ENCODE measurements at regions not wholly inside any gene's neighbourhood (a gene's known extent, or its start where the extent isn't known, plus 50 kb on each side); places are given as distances from the start of the nearest gene placed in this dataset.

GRCh38 chr12:24306001-24306400 is 356.5 kb upstream of the SOX5 start:
- no peak for DNase-seq (ENCODE audit: extremely low read depth in 1 of 2, low read depth in 1 of 2)

- DNase-seq (ENCODE audit: extremely low read depth in 1 of 2, low read depth in 1 of 2), result no peak
Measured at GRCh38 chr12:24304285-24304684, 354.8 kb upstream of the SOX5 start.

GRCh38 chr12:24302708-24303107 is 353.2 kb upstream of the SOX5 start:
- no peak for DNase-seq (ENCODE audit: extremely low read depth in 1 of 2, low read depth in 1 of 2)

GRCh38 chr12:24297516-24297915 is 348.0 kb upstream of the SOX5 start:
- DNase-seq (ENCODE audit: extremely low read depth in 1 of 2, low read depth in 1 of 2), result no peak

GRCh38 chr12:24293549-24293948 is 344.1 kb upstream of the SOX5 start:
- no peak for DNase-seq (ENCODE audit: extremely low read depth in 1 of 2, low read depth in 1 of 2)

- no peak for DNase-seq (ENCODE audit: extremely low read depth in 1 of 2, low read depth in 1 of 2)
Measured at GRCh38 chr12:24287963-24288362, 338.5 kb upstream of the SOX5 start.

GRCh38 chr12:24285448-24285847 is 336.0 kb upstream of the SOX5 start:
- DNase-seq (ENCODE audit: extremely low read depth in 1 of 2, low read depth in 1 of 2), result no peak

GRCh38 chr12:24281341-24281740 is 331.9 kb upstream of the SOX5 start:
- DNase-seq (ENCODE audit: extremely low read depth in 1 of 2, low read depth in 1 of 2), result no peak

- no peak for DNase-seq (ENCODE audit: extremely low read depth in 1 of 2, low read depth in 1 of 2)
Measured at GRCh38 chr12:24280056-24280842, 330.8 kb upstream of the SOX5 start.

- no peak for DNase-seq (ENCODE audit: extremely low read depth in 1 of 2, low read depth in 1 of 2)
Measured at GRCh38 chr12:24278832-24279231, 329.4 kb upstream of the SOX5 start.

GRCh38 chr12:24270965-24271364 is 321.5 kb upstream of the SOX5 start:
- DNase-seq (ENCODE audit: extremely low read depth in 1 of 2, low read depth in 1 of 2), result no peak

- no peak for DNase-seq (ENCODE audit: extremely low read depth in 1 of 2, low read depth in 1 of 2)
Measured at GRCh38 chr12:24270464-24270863, 321.0 kb upstream of the SOX5 start.

- DNase-seq (ENCODE audit: extremely low read depth in 1 of 2, low read depth in 1 of 2), result no peak
Measured at GRCh38 chr12:24268663-24269186, 319.3 kb upstream of the SOX5 start.

- DNase-seq (ENCODE audit: extremely low read depth in 1 of 2, low read depth in 1 of 2), result no peak
Measured at GRCh38 chr12:24266982-24267381, 317.5 kb upstream of the SOX5 start.

- no peak for DNase-seq (ENCODE audit: extremely low read depth in 1 of 2, low read depth in 1 of 2)
Measured at GRCh38 chr12:24256684-24257083, 307.2 kb upstream of the SOX5 start.

- DNase-seq (ENCODE audit: extremely low read depth in 1 of 2, low read depth in 1 of 2), result no peak
Measured at GRCh38 chr12:24255920-24256665, 306.6 kb upstream of the SOX5 start.

GRCh38 chr12:24252602-24253001 is 303.1 kb upstream of the SOX5 start:
- no peak for DNase-seq (ENCODE audit: extremely low read depth in 1 of 2, low read depth in 1 of 2)

- DNase-seq (ENCODE audit: extremely low read depth in 1 of 2, low read depth in 1 of 2), result no peak
Measured at GRCh38 chr12:24246934-24247333, 297.5 kb upstream of the SOX5 start.

GRCh38 chr12:24246376-24246775 is 296.9 kb upstream of the SOX5 start:
- DNase-seq (ENCODE audit: extremely low read depth in 1 of 2, low read depth in 1 of 2), result no peak

GRCh38 chr12:24244801-24245200 is 295.3 kb upstream of the SOX5 start:
- no peak for DNase-seq (ENCODE audit: extremely low read depth in 1 of 2, low read depth in 1 of 2)

- no peak for DNase-seq (ENCODE audit: extremely low read depth in 1 of 2, low read depth in 1 of 2)
Measured at GRCh38 chr12:24244231-24244630, 294.8 kb upstream of the SOX5 start.

- DNase-seq (ENCODE audit: extremely low read depth in 1 of 2, low read depth in 1 of 2), result no peak
Measured at GRCh38 chr12:24240707-24241106, 291.2 kb upstream of the SOX5 start.

Data from stimulated activated CD8-positive, alpha-beta memory T cell treated with anti-CD3 and anti-CD28 coated beads, Interleukin-7, amount 100 ng/mL, for 48 hours (primary cell).